H9 (cell line): ENCODE measurements at regions not wholly inside any gene's neighbourhood (a gene's known extent, or its start where the extent isn't known, plus 50 kb on each side); places are given as distances from the start of the nearest gene placed in this dataset.

Source experiments
- DNase-seq: peaks from one replicate; pipeline ENCODE4 v3.0.0-alpha.2; 2017
- H2AFZ ChIP-seq: one replicate; pipeline ENCODE4 v1.6.1; 2013; ENCODE audit warnings: mild to moderate bottlenecking, low read length, control low read depth, moderate library complexity
- H2AK5ac ChIP-seq: 2 replicates; pipeline ENCODE4 v1.6.1; 2013; ENCODE audit warnings: low read length, control low read depth, mixed read lengths; ENCODE audit not compliant: insufficient read length
- H2BK120ac ChIP-seq: one replicate; pipeline ENCODE4 v1.6.1; 2013; ENCODE audit warnings: low read depth, mild to moderate bottlenecking, low read length, control low read depth, inconsistent platforms; ENCODE audit not compliant: poor library complexity, severe bottlenecking
- H2BK12ac ChIP-seq: 2 replicates; pipeline ENCODE4 v1.6.1; 2013; ENCODE audit warnings: low read length, control low read depth, mixed read lengths, low read depth; ENCODE audit not compliant: insufficient read length
- H2BK15ac ChIP-seq: 2 replicates; pipeline ENCODE4 v1.6.1; 2013; ENCODE audit warnings: low read depth, low read length, control low read depth
- H2BK20ac ChIP-seq: one replicate; pipeline ENCODE4 v1.6.1; 2013; ENCODE audit warnings: low read depth, mild to moderate bottlenecking, low read length, control low read depth, inconsistent platforms; ENCODE audit not compliant: poor library complexity, severe bottlenecking
- H2BK5ac ChIP-seq: 2 replicates; pipeline ENCODE4 v1.6.1; 2013; ENCODE audit warnings: low read length, control low read depth, mixed read lengths; ENCODE audit not compliant: insufficient read length
- H3K14ac ChIP-seq: 2 replicates; pipeline ENCODE4 v1.6.1; 2013; ENCODE audit warnings: low read length, control low read depth; ENCODE audit not compliant: insufficient read depth
- H3K18ac ChIP-seq: 2 replicates; pipeline ENCODE4 v1.6.1; 2013; ENCODE audit warnings: low read depth, mild to moderate bottlenecking, mixed read lengths, low read length, control low read depth; ENCODE audit not compliant: insufficient read length
- H3K23ac ChIP-seq: 2 replicates; pipeline ENCODE4 v1.6.1; 2013; ENCODE audit warnings: low read length, control low read depth, mixed read lengths, low read depth; ENCODE audit not compliant: insufficient read length
- H3K23me2 ChIP-seq: 2 replicates; pipeline ENCODE4 v1.6.1; 2013; ENCODE audit warnings: low read depth, mild to moderate bottlenecking, mixed read lengths, low read length, control low read depth; ENCODE audit not compliant: insufficient read length, poor library complexity, severe bottlenecking
- H3K27ac ChIP-seq: 2 replicates; pipeline ENCODE4 v1.5.1; 2013; ENCODE audit warnings: low read length, control low read depth, mixed read lengths, low read depth; ENCODE audit not compliant: insufficient read length
- H3K27me3 ChIP-seq: 2 replicates; pipeline ENCODE4 v1.6.1; 2013; ENCODE audit warnings: low read length, control low read depth, inconsistent platforms; ENCODE audit not compliant: insufficient read depth
- H3K4ac ChIP-seq: 2 replicates; pipeline ENCODE4 v1.6.1; 2013; ENCODE audit warnings: low read depth, mild to moderate bottlenecking, control low read depth, inconsistent platforms, low read length, moderate library complexity
- H3K4me1 ChIP-seq: 2 replicates; pipeline ENCODE4 v1.6.1; 2013; ENCODE audit warnings: low read length, control low read depth, inconsistent platforms; ENCODE audit not compliant: insufficient read depth
- H3K4me2 ChIP-seq: 2 replicates; pipeline ENCODE4 v1.6.1; 2013; ENCODE audit warnings: low read length, control low read depth, mixed read lengths; ENCODE audit not compliant: insufficient read length, insufficient read depth
- H3K56ac ChIP-seq: 2 replicates; pipeline ENCODE4 v1.6.1; 2013; ENCODE audit warnings: low read depth, mild to moderate bottlenecking, mixed read lengths, low read length, control low read depth; ENCODE audit not compliant: insufficient read length
- H3K79me1 ChIP-seq: 2 replicates; pipeline ENCODE4 v1.6.1; 2013; ENCODE audit warnings: low read depth, mild to moderate bottlenecking, moderate library complexity, low read length, control low read depth, inconsistent platforms; ENCODE audit not compliant: insufficient read depth, poor library complexity, severe bottlenecking
- H3K79me2 ChIP-seq: 2 replicates; pipeline ENCODE4 v1.6.1; 2013; ENCODE audit warnings: low read length, control low read depth, inconsistent platforms; ENCODE audit not compliant: insufficient read depth
- H3K9ac ChIP-seq: 2 replicates; pipeline ENCODE4 v1.6.1; 2013; ENCODE audit warnings: low read length, control low read depth, mixed read lengths; ENCODE audit not compliant: insufficient read length; ENCODE audit errors: extremely low read depth
- H3K9me3 ChIP-seq: one replicate; pipeline ENCODE4 v1.6.1; 2013; ENCODE audit warnings: low read depth, low read length, inconsistent platforms; ENCODE audit not compliant: control insufficient read depth
- H3T11ph ChIP-seq: one replicate; pipeline ENCODE4 v1.6.1; 2013; ENCODE audit warnings: mild to moderate bottlenecking, low read length, control low read depth, inconsistent platforms
- H4K20me1 ChIP-seq: one replicate; pipeline ENCODE4 v1.6.1; 2013; ENCODE audit not compliant: control insufficient read depth, insufficient read length, insufficient read depth
- H4K5ac ChIP-seq: 2 replicates; pipeline ENCODE4 v1.6.1; 2013; ENCODE audit warnings: low read depth, mild to moderate bottlenecking, mixed read lengths, low read length, control low read depth; ENCODE audit not compliant: insufficient read length
- H4K8ac ChIP-seq: replicated peaks from 2 replicates; pipeline ENCODE4 v1.6.1; 2013; ENCODE audit warnings: low read length, control low read depth, mixed read lengths, low read depth; ENCODE audit not compliant: insufficient read length
- H4K91ac ChIP-seq: 2 replicates; pipeline ENCODE4 v1.6.1; 2013; ENCODE audit warnings: low read depth, mild to moderate bottlenecking, moderate library complexity, mixed read lengths, low read length, control low read depth; ENCODE audit not compliant: insufficient read length
- H3K27ac Mint-ChIP-seq, 3 experiments: 2 replicates in 2 of 3; 3 replicates in 1 of 3; pipeline ENCODE4 v1.8.0; 2020 to 2021; ENCODE audit warnings: mixed read lengths in 3 of 3, mild to moderate bottlenecking in 1 of 3, moderate library complexity in 1 of 3
- H3K27me3 Mint-ChIP-seq: 2 replicates; pipeline ENCODE4 v1.8.0; 2021; ENCODE audit warnings: low read depth, mild to moderate bottlenecking, moderate library complexity, mixed read lengths
- H3K36me3 Mint-ChIP-seq, 3 experiments: 2 replicates in 2 of 3; 3 replicates in 1 of 3; pipeline ENCODE4 v1.8.0; 2020 to 2021; ENCODE audit warnings: low read depth in 3 of 3, mixed read lengths in 3 of 3; ENCODE audit not compliant: insufficient read depth in 1 of 3
- H3K4me1 Mint-ChIP-seq, 2 experiments: 2 replicates each; pipeline ENCODE4 v1.8.0; 2020; ENCODE audit warnings: mixed read lengths in 2 of 2
- H3K4me3 Mint-ChIP-seq, 2 experiments: 2 replicates in 1 of 2; 3 replicates in 1 of 2; pipeline ENCODE4 v1.8.0; 2020 to 2021; ENCODE audit warnings: mild to moderate bottlenecking in 2 of 2, mixed read lengths in 2 of 2, moderate library complexity in 1 of 2
- H3K9me3 Mint-ChIP-seq, 2 experiments: 2 replicates in 1 of 2; 3 replicates in 1 of 2; pipeline ENCODE4 v1.8.0; 2020; ENCODE audit warnings: mild to moderate bottlenecking in 2 of 2, mixed read lengths in 2 of 2, moderate library complexity in 1 of 2
- WGBS: extraction: QIAGEN DNeasy Blood & Tissue Kit; methylation state at CpG from one replicate; pipeline ENCODE4 v1.1.7; 2013; ENCODE audit warnings: missing lambda C conversion rate, low lambda C conversion rate, mixed read lengths; ENCODE audit not compliant: insufficient read length; ENCODE audit errors: extremely low coverage; 5-methylcytosine and 5-hydroxymethylcytosine counted together
- TF ChIP-seq, protein P1 (sequence below): fragments of 200-600 bp; sonication (generic); conservative IDR thresholded peaks from 3 replicates; pipeline ENCODE4 v1.8.0; 2021; ENCODE audit warnings: antibody characterized with exemption, mild to moderate bottlenecking

DNA sequence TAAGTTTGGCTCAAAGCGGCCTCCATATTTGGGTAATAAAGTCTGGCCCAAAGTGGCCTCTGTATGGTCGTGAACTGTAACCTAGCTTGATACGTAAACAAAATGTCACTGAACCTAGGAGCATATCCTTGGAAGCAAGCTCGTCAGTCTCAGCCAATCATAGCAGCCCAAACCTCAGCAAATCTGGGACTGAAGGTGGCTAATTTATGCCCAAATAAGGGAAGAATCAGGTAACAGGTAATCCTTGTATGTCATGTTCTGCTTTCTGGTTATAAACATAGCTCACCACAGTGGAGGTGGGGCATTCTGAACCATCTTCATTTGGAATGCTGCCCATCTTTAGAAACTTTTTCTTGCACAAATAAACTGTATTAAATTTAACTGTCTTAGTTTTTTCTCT lies 281.1 kb downstream of the TTLL7 start:
- no peaks in the 10 kb centered on the region for H3K23me2 ChIP-seq
- no peak overlapping the region for H2BK20ac ChIP-seq
- H2AFZ ChIP-seq: no peak overlapping the region
- no peaks in the 10 kb centered on the region for H3K79me1 ChIP-seq
- no peaks in the 10 kb centered on the region for H3K4me1 ChIP-seq
- H2BK15ac ChIP-seq: no peak overlapping the region
- H3T11ph ChIP-seq: no peak overlapping the region
- H2BK5ac ChIP-seq: no peak overlapping the region
- no peak overlapping the region for H4K8ac ChIP-seq
- no peak overlapping the region for H4K5ac ChIP-seq
- no peak overlapping the region for H2AK5ac ChIP-seq
- H3K14ac ChIP-seq: no peak overlapping the region
- no peak overlapping the region for H2BK12ac ChIP-seq
- H3K27ac Mint-ChIP-seq: no peak overlapping the region; a peak in 1 of 7 replicates
- H3K4me2 ChIP-seq: no peak overlapping the region
- no peaks in the 10 kb centered on the region for H3K4me1 Mint-ChIP-seq
- no peak overlapping the region for H3K27ac ChIP-seq
- H3K27me3 Mint-ChIP-seq: no peaks in the 10 kb centered on the region
- no peaks in the 10 kb centered on the region for H3K27me3 ChIP-seq
- H2BK120ac ChIP-seq: no peak overlapping the region
- WGBS: no CpG with 5 or more reads among the region's 4 CpGs
- no peak overlapping the region for H4K91ac ChIP-seq
- no peak overlapping the region for H3K18ac ChIP-seq
- no peak overlapping the region for H3K4me3 Mint-ChIP-seq
- no peak for DNase-seq
- no peak overlapping the region for H3K9ac ChIP-seq
- H3K79me2 ChIP-seq: no peaks in the 10 kb centered on the region
- no peak overlapping the region for H3K4ac ChIP-seq
- H3K9me3 Mint-ChIP-seq: 0 out of 5 replicates have a peak, but pooled peaks cover 0 to 2% of the 10 kb centered on the region in 2 experiments
- TF ChIP-seq, protein P1, sequence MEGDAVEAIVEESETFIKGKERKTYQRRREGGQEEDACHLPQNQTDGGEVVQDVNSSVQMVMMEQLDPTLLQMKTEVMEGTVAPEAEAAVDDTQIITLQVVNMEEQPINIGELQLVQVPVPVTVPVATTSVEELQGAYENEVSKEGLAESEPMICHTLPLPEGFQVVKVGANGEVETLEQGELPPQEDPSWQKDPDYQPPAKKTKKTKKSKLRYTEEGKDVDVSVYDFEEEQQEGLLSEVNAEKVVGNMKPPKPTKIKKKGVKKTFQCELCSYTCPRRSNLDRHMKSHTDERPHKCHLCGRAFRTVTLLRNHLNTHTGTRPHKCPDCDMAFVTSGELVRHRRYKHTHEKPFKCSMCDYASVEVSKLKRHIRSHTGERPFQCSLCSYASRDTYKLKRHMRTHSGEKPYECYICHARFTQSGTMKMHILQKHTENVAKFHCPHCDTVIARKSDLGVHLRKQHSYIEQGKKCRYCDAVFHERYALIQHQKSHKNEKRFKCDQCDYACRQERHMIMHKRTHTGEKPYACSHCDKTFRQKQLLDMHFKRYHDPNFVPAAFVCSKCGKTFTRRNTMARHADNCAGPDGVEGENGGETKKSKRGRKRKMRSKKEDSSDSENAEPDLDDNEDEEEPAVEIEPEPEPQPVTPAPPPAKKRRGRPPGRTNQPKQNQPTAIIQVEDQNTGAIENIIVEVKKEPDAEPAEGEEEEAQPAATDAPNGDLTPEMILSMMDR: no peak
- no peaks in the 10 kb centered on the region for H4K20me1 ChIP-seq
- no peaks in the 10 kb centered on the region; a peak in 1 of 7 replicates for H3K36me3 Mint-ChIP-seq
- H3K9me3 ChIP-seq: no peaks in the 10 kb centered on the region
- H3K56ac ChIP-seq: no peak overlapping the region
- no peak overlapping the region for H3K23ac ChIP-seq
